PC-3 (cell line): ENCODE measurements at regions not wholly inside any gene's neighbourhood (a gene's known extent, or its start where the extent isn't known, plus 50 kb on each side); places are given as distances from the start of the nearest gene placed in this dataset. TPM values are rescaled to one million over a fixed set of nuclear protein-coding genes. Genes with fewer than 3 reads are reported as not detected.

Source experiments
- ATAC-seq: fragments of 200-7000 bp; cut with Tn5 transposase; 2 replicates; pipeline ENCODE4 v1.9.1; 2020; ENCODE audit warnings: mild to moderate bottlenecking, moderate library complexity
- BruUV-seq: library from RNA; stranded (reverse); fragments of 400-500 nt; replicated peaks from 2 replicates; lab custom pipeline; 2021; lab: Mats Ljungman, UMichigan
- CTCF ChIA-PET: fragments of 300-600 bp; sonication (Branson Sonifier 250); formaldehyde crosslinking; loops from one replicate; lab custom pipeline; 2022; ENCODE audit warnings: antibody characterized with exemption; lab: Charles Lee
- POLR2A ChIA-PET: fragments of 300-600 bp; sonication (Branson Sonifier 250); formaldehyde crosslinking; loops from one replicate; lab custom pipeline; 2022; ENCODE audit warnings: antibody characterized with exemption; ENCODE audit not compliant: unreplicated experiment; lab: Charles Lee
- DNase-seq: peaks from one replicate; pipeline ENCODE4 v3.0.0-alpha.2; 2015
- H2AFZ ChIP-seq: fragments of 300-600 bp; sonication (generic); 2 replicates; pipeline ENCODE4 v1.6.0; 2016; ENCODE audit warnings: antibody characterized with exemption, low read length
- H3F3A ChIP-seq: fragments of 300-600 bp; sonication (generic); one replicate; pipeline ENCODE4 v1.6.0; 2017; ENCODE audit warnings: antibody characterized with exemption, low read length, control low read depth, mild to moderate bottlenecking; ENCODE audit not compliant: unreplicated experiment
- H3K27ac ChIP-seq: fragments of 300-600 bp; sonication (generic); 2 replicates; pipeline ENCODE4 v1.5.1; 2016; ENCODE audit warnings: mild to moderate bottlenecking, low read length
- H3K27me3 ChIP-seq: fragments of 300-600 bp; sonication (generic); 2 replicates; pipeline ENCODE4 v1.6.1; 2016; ENCODE audit warnings: low read length, mixed read lengths
- H3K36me3 ChIP-seq: fragments of 300-600 bp; sonication (generic); 2 replicates; pipeline ENCODE4 v1.6.1; 2016; ENCODE audit warnings: low read depth, mixed run types, low read length, mixed read lengths
- H3K4me1 ChIP-seq: fragments of 300-600 bp; sonication (generic); 2 replicates; pipeline ENCODE4 v1.5.1; 2016; ENCODE audit warnings: low read length; ENCODE audit not compliant: insufficient read depth
- H3K4me2 ChIP-seq: fragments of 300-600 bp; sonication (generic); 2 replicates; pipeline ENCODE4 v1.6.0; 2016; ENCODE audit warnings: low read length
- H3K4me3 ChIP-seq: fragments of 300-600 bp; sonication (generic); 2 replicates; pipeline ENCODE4 v1.5.1; 2016; ENCODE audit warnings: mild to moderate bottlenecking, low read length, mixed read lengths
- H3K79me2 ChIP-seq: fragments of 300-600 bp; sonication (generic); 2 replicates; pipeline ENCODE4 v1.6.1; 2017; ENCODE audit warnings: low read length, mixed read lengths
- H3K9ac ChIP-seq: fragments of 300-600 bp; sonication (generic); 2 replicates; pipeline ENCODE4 v1.6.0; 2016; ENCODE audit warnings: mild to moderate bottlenecking, low read length
- H3K9me2 ChIP-seq: fragments of 300-600 bp; sonication (generic); replicated peaks from 2 replicates; pipeline ENCODE4 v1.6.1; 2016; ENCODE audit warnings: mixed run types, low read length, mixed read lengths
- H3K9me3 ChIP-seq: fragments of 300-600 bp; sonication (generic); 2 replicates; pipeline ENCODE4 v1.6.1; 2016; ENCODE audit warnings: low read length, mixed read lengths
- H4K20me1 ChIP-seq: fragments of 300-600 bp; sonication (generic); 2 replicates; pipeline ENCODE4 v1.6.1; 2016; ENCODE audit warnings: low read length, mixed read lengths
- CTCF ChIP-seq: fragments of 300-600 bp; sonication (generic); conservative IDR thresholded peaks from 2 replicates; pipeline ENCODE4 v1.5.1; 2017; ENCODE audit warnings: antibody characterized with exemption, low read depth, mild to moderate bottlenecking, low read length
- EZH2 ChIP-seq: fragments of 300-600 bp; sonication (generic); IDR thresholded peaks from one replicate; pipeline ENCODE4 v1.6.1; 2017; ENCODE audit warnings: antibody characterized with exemption, mild to moderate bottlenecking, low read length; ENCODE audit not compliant: unreplicated experiment
- EZH2phosphoT487 ChIP-seq: fragments of 300-600 bp; sonication (generic); IDR thresholded peaks from 2 replicates; pipeline ENCODE4 v1.6.1; 2018; ENCODE audit warnings: mild to moderate bottlenecking, antibody characterized with exemption, low read length, borderline replicate concordance
- intact Hi-C: fragments of 100-400 bp; cut with micrococcal nuclease; formaldehyde crosslinking; loops from 2 replicates; pipeline ENCODE4 v1.9.0; 2023
- microRNA-seq: library from miRNA; unstranded; fragments of <30 nt; microRNA quantifications from one replicate; pipeline ENCODE4 v1.1.0, GENCODE V29; 2020; ENCODE audit not compliant: unreplicated experiment

GRCh38 chr3:105316331-105316730 lies 50.4 kb upstream of the ALCAM start:
- POLR2A ChIA-PET, result no interaction called here
- CTCF ChIA-PET, result no interaction called here
- Histone ChIP-seq H3K27me3 (no peaks in the 10 kb centered on the region), H3K9me3 (no peaks in the 10 kb centered on the region), H3K36me3 (no peaks in the 10 kb centered on the region), H3K4me1 (no peaks in the 10 kb centered on the region), H3K79me2 (no peaks in the 10 kb centered on the region), H3K4me3 (no peak overlapping the region), H4K20me1 (no peaks in the 10 kb centered on the region), H3F3A (no peaks in the 10 kb centered on the region), H3K27ac (no peak overlapping the region), H2AFZ (no peak overlapping the region), H3K4me2 (no peak overlapping the region), H3K9me2 (no peaks in the 10 kb centered on the region), H3K9ac (no peak overlapping the region)
- no TSS peak for BruUV-seq
- ATAC-seq, result no peak
- DNase-seq, result no peak
- TF ChIP-seq EZH2 (no peak), CTCF (no peak), EZH2phosphoT487 (no peak)
- intact Hi-C loops, result no loop called here

Small RNA genes lying in the stretch of these regions (microRNA-seq; reads per million reads assigned to microRNA genes)
- not detected for gene MIR548AB
